Karpas-422 (cell line): ENCODE measurements at regions not wholly inside any gene's neighbourhood (a gene's known extent, or its start where the extent isn't known, plus 50 kb on each side); places are given as distances from the start of the nearest gene placed in this dataset.

Experiments used
- DNase-seq: peaks from one replicate; pipeline ENCODE4 v3.0.0-alpha.2; 2015
- H2AFZ ChIP-seq: fragments of 200-600 bp; sonication (generic); 2 replicates; pipeline ENCODE4 v1.6.1; 2014; ENCODE audit warnings: antibody characterized with exemption, low read length, mixed read lengths
- H3K27ac ChIP-seq: fragments of 200-600 bp; sonication (generic); 2 replicates; pipeline ENCODE4 v1.5.1; 2014; ENCODE audit warnings: mild to moderate bottlenecking, low read length, moderate library complexity
- H3K27me3 ChIP-seq: fragments of 200-600 bp; sonication (generic); 2 replicates; pipeline ENCODE4 v1.6.1; 2014; ENCODE audit warnings: low read length, mixed read lengths
- H3K36me3 ChIP-seq: fragments of 200-600 bp; sonication (generic); 2 replicates; pipeline ENCODE4 v1.6.1; 2014; ENCODE audit warnings: low read length, mixed read lengths; ENCODE audit not compliant: insufficient read depth
- H3K4me1 ChIP-seq: fragments of 200-600 bp; sonication (generic); 2 replicates; pipeline ENCODE4 v1.6.1; 2014; ENCODE audit warnings: mild to moderate bottlenecking, low read length, mixed read lengths
- H3K4me2 ChIP-seq: fragments of 200-600 bp; sonication (generic); 2 replicates; pipeline ENCODE4 v1.6.1; 2014; ENCODE audit warnings: low read length, low read depth, mild to moderate bottlenecking; ENCODE audit not compliant: poor library complexity, severe bottlenecking
- H3K4me3 ChIP-seq: fragments of 200-600 bp; sonication (generic); 2 replicates; pipeline ENCODE4 v1.5.1; 2014; ENCODE audit warnings: mild to moderate bottlenecking, antibody characterized with exemption, low read length, mixed read lengths
- H3K79me2 ChIP-seq: fragments of 200-600 bp; sonication (generic); 2 replicates; pipeline ENCODE4 v1.6.1; 2014; ENCODE audit warnings: mild to moderate bottlenecking, low read length, mixed read lengths
- H3K9ac ChIP-seq: fragments of 200-600 bp; sonication (generic); 2 replicates; pipeline ENCODE4 v1.6.0; 2014; ENCODE audit warnings: low read length
- H3K9me2 ChIP-seq: fragments of 200-600 bp; sonication (generic), shearing (Covaris generic); replicated peaks from 2 replicates; pipeline ENCODE4 v1.6.0; 2014; ENCODE audit warnings: mild to moderate bottlenecking, low read length, moderate library complexity; ENCODE audit not compliant: insufficient read depth
- H3K9me3 ChIP-seq: fragments of 300-700, 200-600 bp; sonication (generic); 2 replicates; pipeline ENCODE4 v1.6.1; 2014; ENCODE audit warnings: low read length, mixed read lengths
- H4K20me1 ChIP-seq: fragments of 200-600 bp; sonication (generic); 2 replicates; pipeline ENCODE4 v1.6.1; 2014; ENCODE audit warnings: mild to moderate bottlenecking, antibody characterized with exemption, low read length, low read depth; ENCODE audit not compliant: insufficient read depth

DNA sequence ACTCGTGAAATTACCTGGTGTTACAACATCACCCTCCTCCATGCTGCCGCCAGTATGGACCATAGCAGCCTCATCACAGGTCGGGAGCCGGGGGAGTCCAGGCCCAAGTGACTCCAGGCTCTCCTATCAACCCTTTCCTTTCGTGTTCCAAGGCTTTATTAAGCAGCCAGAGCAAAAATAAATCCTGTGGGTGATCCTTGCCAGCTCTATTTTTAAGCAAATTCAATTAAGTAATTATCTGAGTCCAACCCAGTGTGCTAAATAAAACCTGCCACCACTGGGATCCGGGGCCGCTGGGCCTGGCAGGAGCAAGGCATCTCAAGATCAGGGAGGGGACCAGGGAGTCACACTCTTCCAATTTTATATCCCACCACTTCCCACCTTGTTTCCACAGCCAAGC, 80.7 kb upstream of the PRPS1 start:
- Histone ChIP-seq H3K4me1 (no peaks in the 10 kb centered on the region), H3K79me2 (no peaks in the 10 kb centered on the region), H3K4me3 (no peak overlapping the region), H3K36me3 (no peaks in the 10 kb centered on the region), H3K9me2 (no peaks in the 10 kb centered on the region), H3K9ac (no peak overlapping the region), H2AFZ (no peak overlapping the region), H3K27me3 (no peaks in the 10 kb centered on the region), H3K27ac (no peak overlapping the region), H3K9me3 (no peaks in the 10 kb centered on the region), H3K4me2 (no peak overlapping the region), H4K20me1 (no peaks in the 10 kb centered on the region)
- DNase-seq: no peak

DNA sequence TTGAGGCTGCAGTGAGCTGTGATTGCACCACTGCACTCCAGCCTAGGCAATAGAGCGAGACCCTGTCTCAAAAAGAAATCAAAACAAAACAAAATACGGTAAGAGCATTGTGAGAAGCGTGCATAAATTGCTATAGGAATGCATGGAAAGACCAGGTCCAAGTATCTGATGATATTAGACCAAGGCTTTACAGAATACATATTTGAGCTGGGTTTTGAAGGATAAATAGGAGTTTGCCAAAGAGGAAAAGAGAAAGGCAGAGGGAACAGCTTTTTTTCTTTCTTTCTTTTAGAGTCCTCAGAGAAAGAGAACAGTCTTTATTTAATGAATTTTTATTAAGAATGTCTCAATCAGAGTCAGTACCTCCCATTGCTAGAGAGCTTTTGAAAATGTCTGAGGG, 79.5 kb upstream of the PRPS1 start:
- Histone ChIP-seq H3K4me3 (no peak overlapping the region), H3K4me1 (no peaks in the 10 kb centered on the region), H4K20me1 (no peaks in the 10 kb centered on the region), H3K79me2 (no peaks in the 10 kb centered on the region), H3K9me3 (no peaks in the 10 kb centered on the region), H3K9ac (no peak overlapping the region), H2AFZ (no peak overlapping the region), H3K27me3 (no peaks in the 10 kb centered on the region), H3K4me2 (no peak overlapping the region), H3K36me3 (no peaks in the 10 kb centered on the region), H3K9me2 (no peaks in the 10 kb centered on the region), H3K27ac (no peak overlapping the region)
- DNase-seq: no peak

DNA sequence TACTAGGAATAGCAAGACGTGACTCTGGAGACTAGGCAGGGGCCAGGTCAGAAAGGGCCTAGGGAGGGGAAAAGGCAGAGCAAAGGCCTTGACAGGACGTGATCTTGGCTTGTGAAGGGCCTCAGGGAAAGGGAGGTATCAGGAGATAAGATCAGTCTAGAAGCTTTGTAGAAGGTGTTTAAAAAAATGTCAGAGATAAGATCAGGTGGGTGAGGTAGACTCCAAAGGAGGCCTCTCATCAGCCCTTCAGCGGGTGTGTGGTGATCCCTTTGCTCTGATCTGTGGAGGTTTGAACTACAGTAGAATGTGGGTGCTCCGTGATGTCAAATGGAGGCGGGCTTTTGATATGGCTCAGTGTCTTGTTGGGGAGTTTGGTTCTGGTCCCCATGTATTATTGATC, 78.8 kb upstream of the PRPS1 start:
- Histone ChIP-seq H3K4me1 (no peaks in the 10 kb centered on the region), H3K4me3 (no peak overlapping the region), H3K9me3 (no peaks in the 10 kb centered on the region), H3K4me2 (no peak overlapping the region), H3K27me3 (no peaks in the 10 kb centered on the region), H2AFZ (no peak overlapping the region), H3K9me2 (no peaks in the 10 kb centered on the region), H3K9ac (no peak overlapping the region), H3K27ac (no peak overlapping the region), H3K79me2 (no peaks in the 10 kb centered on the region), H3K36me3 (no peaks in the 10 kb centered on the region), H4K20me1 (no peaks in the 10 kb centered on the region)
- no peak for DNase-seq

DNA sequence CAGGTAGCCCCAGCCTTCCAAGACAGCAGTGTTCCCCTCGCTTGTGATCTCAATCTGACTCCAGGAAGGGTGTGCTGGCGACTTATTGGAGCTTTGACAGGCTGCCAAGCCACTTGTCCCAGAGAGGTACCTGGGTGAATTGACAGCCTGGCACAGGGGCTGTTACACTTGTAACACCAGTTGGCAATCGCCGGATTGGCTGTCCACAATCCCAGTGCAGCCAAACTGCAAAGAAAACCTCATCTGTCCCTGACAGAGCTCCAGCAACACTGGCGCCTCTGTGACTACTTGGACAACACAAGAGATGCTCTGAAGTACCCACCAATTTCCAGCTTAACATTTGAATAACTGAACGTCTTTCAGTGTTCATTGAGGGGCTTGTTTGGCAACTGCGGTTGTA, 76.8 kb upstream of the PRPS1 start:
- H3K27me3 ChIP-seq: no peaks in the 10 kb centered on the region
- H3K4me1 ChIP-seq: no peaks in the 10 kb centered on the region
- no peaks in the 10 kb centered on the region for H3K9me2 ChIP-seq
- H3K79me2 ChIP-seq: no peaks in the 10 kb centered on the region
- no peaks in the 10 kb centered on the region for H3K36me3 ChIP-seq
- H3K4me2 ChIP-seq: no peak overlapping the region
- H2AFZ ChIP-seq: no peak overlapping the region
- DNase-seq: no peak
- H4K20me1 ChIP-seq: no peaks in the 10 kb centered on the region
- no peak overlapping the region for H3K9ac ChIP-seq
- H3K27ac ChIP-seq: no peak overlapping the region
- H3K4me3 ChIP-seq: no peak overlapping the region
- H3K9me3 ChIP-seq: no peaks in the 10 kb centered on the region

DNA sequence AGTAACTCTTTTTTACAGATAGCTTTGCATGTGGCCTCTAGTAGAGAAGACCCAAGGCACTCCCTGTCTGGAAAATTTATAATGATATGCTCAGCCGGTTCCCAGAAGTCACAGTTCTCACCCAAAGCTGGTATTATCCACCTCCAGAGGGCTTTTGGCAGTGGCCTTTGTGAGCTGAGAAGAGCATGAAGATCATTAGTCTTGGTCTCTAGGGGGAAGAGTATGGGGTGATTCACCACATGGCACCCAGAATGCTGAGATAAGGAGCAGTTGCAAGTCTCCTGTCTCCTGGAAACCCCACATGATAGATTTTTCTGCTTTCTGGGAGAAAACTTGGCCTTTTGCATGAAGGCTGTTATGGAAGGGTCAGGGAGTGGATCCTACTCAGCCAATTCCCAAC, 75.4 kb upstream of the PRPS1 start:
- DNase-seq: no peak
- H3K9ac ChIP-seq: no peak overlapping the region
- H3K27me3 ChIP-seq: no peaks in the 10 kb centered on the region
- no peaks in the 10 kb centered on the region for H3K79me2 ChIP-seq
- no peaks in the 10 kb centered on the region for H3K36me3 ChIP-seq
- no peak overlapping the region for H3K4me2 ChIP-seq
- H3K27ac ChIP-seq: no peak overlapping the region
- no peaks in the 10 kb centered on the region for H3K9me2 ChIP-seq
- no peak overlapping the region for H2AFZ ChIP-seq
- H3K4me3 ChIP-seq: no peak overlapping the region
- H3K4me1 ChIP-seq: no peaks in the 10 kb centered on the region
- no peaks in the 10 kb centered on the region for H3K9me3 ChIP-seq
- no peaks in the 10 kb centered on the region for H4K20me1 ChIP-seq

DNA sequence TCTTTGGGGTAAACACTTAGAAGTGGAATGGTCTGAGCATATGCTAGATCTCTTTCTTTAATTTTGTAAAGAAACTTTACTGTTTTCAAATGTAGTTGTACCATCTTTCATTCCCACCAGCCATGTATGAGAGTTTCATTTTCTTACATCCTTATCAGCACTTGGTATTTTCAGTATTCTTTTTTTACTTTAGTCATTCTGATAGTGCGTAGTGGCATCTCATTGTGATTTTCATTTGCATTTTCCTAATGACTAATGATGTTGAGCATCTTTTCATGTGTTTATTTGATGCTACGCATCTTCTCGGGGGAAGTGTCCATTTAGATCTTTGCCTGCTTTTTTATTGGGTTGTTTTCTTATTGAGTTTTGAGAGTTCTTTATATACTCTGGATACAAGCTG, 71.3 kb upstream of the PRPS1 start:
- Histone ChIP-seq H3K4me2 (no peak overlapping the region), H3K4me3 (no peak overlapping the region), H3K9me3 (no peaks in the 10 kb centered on the region), H3K4me1 (peaks cover 3% of the 10 kb centered on the region; the same call in 1 of the 2 replicates), H3K79me2 (no peaks in the 10 kb centered on the region), H3K9ac (no peak overlapping the region), H3K36me3 (no peaks in the 10 kb centered on the region; the same call in 1 of the 2 replicates), H3K9me2 (no peaks in the 10 kb centered on the region), H4K20me1 (no peaks in the 10 kb centered on the region), H3K27me3 (no peaks in the 10 kb centered on the region), H3K27ac (no peak overlapping the region), H2AFZ (no peak overlapping the region)
- DNase-seq: no peak

DNA sequence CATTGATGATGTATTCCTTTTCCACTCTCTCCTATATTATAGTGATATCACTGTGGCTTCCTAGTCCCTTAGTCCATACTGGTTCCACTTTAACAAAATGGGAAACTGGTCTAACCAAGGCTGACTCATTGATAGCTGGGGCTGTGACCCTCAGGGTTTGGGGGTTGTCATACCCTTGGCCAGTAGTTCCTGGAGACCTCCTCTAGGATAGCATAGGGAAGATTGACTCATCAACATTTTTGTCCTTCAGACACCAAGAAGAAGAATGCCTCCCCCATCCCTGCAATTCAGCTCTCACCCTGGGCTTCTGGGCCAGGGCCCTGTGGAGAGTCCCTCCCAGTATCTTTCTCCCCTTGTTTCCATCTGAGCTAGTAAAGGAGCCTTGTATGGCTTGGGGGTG, 68.8 kb upstream of the PRPS1 start:
- Histone ChIP-seq H2AFZ (no peak overlapping the region), H3K9ac (no peak overlapping the region), H3K9me2 (no peaks in the 10 kb centered on the region), H3K27ac (no peak overlapping the region), H3K36me3 (no peaks in the 10 kb centered on the region; the same call in 1 of the 2 replicates), H3K27me3 (no peaks in the 10 kb centered on the region), H3K4me3 (no peak overlapping the region), H3K9me3 (no peaks in the 10 kb centered on the region), H3K4me2 (no peak overlapping the region), H3K79me2 (no peaks in the 10 kb centered on the region), H4K20me1 (no peaks in the 10 kb centered on the region), H3K4me1 (peaks cover 3% of the 10 kb centered on the region; the same call in 1 of the 2 replicates)
- DNase-seq: no peak

DNA sequence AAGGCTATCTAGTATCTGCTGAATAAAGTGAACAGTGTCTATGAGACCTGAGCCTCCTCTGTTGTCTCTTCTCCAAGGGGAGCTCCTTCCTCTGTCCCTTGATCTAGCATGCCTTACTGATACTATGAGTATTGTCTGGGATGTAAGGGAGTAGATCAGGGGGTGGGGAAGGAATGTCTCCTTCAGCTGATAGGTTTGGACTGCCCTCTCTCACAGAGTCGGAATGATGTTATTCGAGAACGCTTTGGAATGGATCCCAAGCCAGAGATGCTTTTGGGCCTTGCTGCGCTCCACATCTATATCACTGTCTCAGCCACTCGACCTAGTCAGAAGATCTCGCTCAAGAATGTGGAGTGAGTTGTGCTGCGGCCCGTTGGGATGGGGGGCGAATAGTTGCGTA, 68.3 kb upstream of the PRPS1 start:
- Histone ChIP-seq H4K20me1 (no peaks in the 10 kb centered on the region), H3K27ac (no peak overlapping the region), H3K9me2 (no peaks in the 10 kb centered on the region), H3K9me3 (no peaks in the 10 kb centered on the region), H3K36me3 (no peaks in the 10 kb centered on the region; the same call in 1 of the 2 replicates), H3K79me2 (no peaks in the 10 kb centered on the region), H2AFZ (no peak overlapping the region), H3K4me2 (no peak overlapping the region), H3K4me3 (no peak overlapping the region), H3K4me1 (peaks cover 3% of the 10 kb centered on the region; the same call in 1 of the 2 replicates), H3K27me3 (no peaks in the 10 kb centered on the region), H3K9ac (no peak overlapping the region)
- DNase-seq: no peak

DNA sequence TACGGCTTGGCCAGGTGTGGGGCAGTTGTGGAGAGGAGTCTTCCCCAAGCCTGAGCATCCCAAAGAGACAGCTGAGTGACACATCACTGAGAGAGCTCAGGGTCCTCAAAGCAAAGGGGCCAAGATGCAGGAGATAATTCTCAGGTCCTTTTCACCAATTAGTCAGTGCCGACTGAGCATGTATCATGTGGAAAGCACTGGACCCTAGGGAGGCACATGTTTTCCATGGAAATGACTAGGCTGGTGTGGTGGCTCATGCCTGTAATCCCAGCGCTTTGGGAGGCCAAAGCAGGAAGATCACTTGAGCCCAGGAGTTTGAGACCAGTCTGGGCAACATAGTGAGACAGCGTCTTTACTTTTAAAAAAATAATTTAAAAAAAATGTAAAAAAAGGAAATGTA, 67.3 kb upstream of the PRPS1 start:
- Histone ChIP-seq H3K36me3 (no peaks in the 10 kb centered on the region; the same call in 1 of the 2 replicates), H3K9me3 (no peaks in the 10 kb centered on the region), H3K9ac (no peak overlapping the region), H2AFZ (no peak overlapping the region), H3K9me2 (no peaks in the 10 kb centered on the region), H4K20me1 (no peaks in the 10 kb centered on the region), H3K4me3 (no peak overlapping the region), H3K27me3 (no peaks in the 10 kb centered on the region), H3K79me2 (no peaks in the 10 kb centered on the region), H3K27ac (no peak overlapping the region), H3K4me1 (peaks cover 3% of the 10 kb centered on the region; the same call in 1 of the 2 replicates), H3K4me2 (no peak overlapping the region)
- no peak for DNase-seq
